ENCODE measurements at regions not wholly inside any gene's neighbourhood (a gene's known extent, or its start where the extent isn't known, plus 50 kb on each side); places are given as distances from the start of the nearest gene placed in this dataset.

DNA sequence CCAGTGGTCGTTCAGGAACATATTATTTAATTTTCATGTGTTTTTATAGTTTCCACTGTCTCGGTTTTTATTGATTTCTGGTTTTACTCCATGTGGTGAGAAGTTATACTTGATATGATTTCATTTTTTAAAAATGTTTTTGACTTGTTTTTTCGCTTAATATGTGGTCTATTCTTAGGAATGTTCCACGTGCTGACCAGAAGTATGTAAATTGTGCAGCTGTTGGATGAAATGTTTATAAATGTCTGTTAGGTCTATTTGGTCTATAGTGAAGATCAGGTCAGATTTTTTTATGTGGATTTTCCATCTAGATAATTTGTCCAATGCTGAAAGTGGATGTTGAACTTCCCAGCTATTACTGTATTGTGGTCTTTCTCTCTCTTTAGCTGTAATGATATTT lies 433.8 kb upstream of the MIS18BP1 start:
- Histone ChIP-seq H3K23ac (ENCODE audit: insufficient read length) (no peak overlapping the region), H2BK120ac (replicated peaks; ENCODE audit: low read depth, low read length) (no peak overlapping the region), H4K8ac (ENCODE audit: extremely low read depth, insufficient read depth, low read length) (no peak overlapping the region), H3K79me1 (ENCODE audit: low read depth, low read length) (no peaks in the 10 kb centered on the region), H4K20me1 (replicated peaks in 1 of 2; ENCODE audit: control insufficient read depth in 1 of 2, insufficient read depth in 2 of 2, low read length in 2 of 2) (no peaks in the 10 kb centered on the region), H3K4me3 (ENCODE audit: extremely low read depth in 1 of 4, insufficient read depth in 2 of 4, low read depth in 3 of 4, low read length in 4 of 4) (no peak overlapping the region), H2BK12ac (ENCODE audit: low read depth, low read length) (no peak overlapping the region), H3K27ac (ENCODE audit: low read depth, low read length) (no peak overlapping the region), H3K9me3 (ENCODE audit: insufficient read depth in 2 of 2, low read depth in 1 of 2, low read length in 1 of 2) (no peaks in the 10 kb centered on the region; a peak in 1 of 4 replicates), H3K4ac (replicated peaks; ENCODE audit: insufficient read length, low read depth, low read length) (no peak overlapping the region), H3K23me2 (ENCODE audit: low read depth, low read length) (no peaks in the 10 kb centered on the region), H3K9ac (replicated peaks in 1 of 4; ENCODE audit: extremely low read depth in 1 of 4, low read depth in 3 of 4, low read length in 3 of 4) (no peak overlapping the region), H3K27me3 (replicated peaks in 1 of 4; ENCODE audit: control insufficient read depth in 3 of 4, extremely low read depth in 1 of 4, insufficient read depth in 3 of 4, low read length in 3 of 4) (no peaks in the 10 kb centered on the region), H3K79me2 (ENCODE audit: control insufficient read depth in 1 of 2, insufficient read depth in 2 of 2, low read length in 2 of 2) (no peaks in the 10 kb centered on the region), H3K4me1 (replicated peaks in 1 of 4; ENCODE audit: control insufficient read depth in 3 of 4, insufficient read depth in 4 of 4, low read length in 3 of 4) (no peaks in the 10 kb centered on the region), H2BK15ac (ENCODE audit: low read length) (no peak overlapping the region), H3K14ac (ENCODE audit: insufficient read length) (no peak overlapping the region), H2AFZ (ENCODE audit: low read length) (no peak overlapping the region), H3K36me3 (ENCODE audit: control insufficient read depth in 2 of 4, insufficient read depth in 4 of 4, low read length in 3 of 4) (no peaks in the 10 kb centered on the region), H2BK20ac (ENCODE audit: low read length) (no peak overlapping the region), H2BK5ac (ENCODE audit: low read depth, low read length) (no peak overlapping the region), H2AK5ac (ENCODE audit: low read depth, low read length) (no peak overlapping the region), H4K5ac (ENCODE audit: insufficient read length, low read depth, low read length) (no peak overlapping the region), H4K91ac (replicated peaks; ENCODE audit: insufficient read length, low read length) (no peak overlapping the region), H3K18ac (ENCODE audit: extremely low read depth, low read length) (no peak overlapping the region), H3K4me2 (ENCODE audit: insufficient read depth in 1 of 2, low read depth in 2 of 2, low read length in 2 of 2) (no peak overlapping the region), H3K56ac (replicated peaks; ENCODE audit: insufficient read length, low read depth, low read length) (no peak overlapping the region)
- WGBS, 2 experiments (ENCODE audit: extremely low coverage in 1 of 2, insufficient coverage in 1 of 2, insufficient read length in 1 of 2, insufficient replicate concordance in 2 of 2, low coverage in 1 of 2, low lambda C conversion rate in 2 of 2, missing lambda C conversion rate in 1 of 2): 85% methylated on average over 4 of the region's 4 CpGs; no CpG with 5 or more reads in 1 of the 2 experiments
- POLR2A ChIA-PET (ENCODE audit: partially characterized antibody): no interaction called here
- CTCF ChIA-PET (ENCODE audit: partially characterized antibody): no interaction called here
- DNase-seq (ENCODE audit: low read depth in 1 of 2, low spot score in 2 of 2) (no peak), FAIRE-seq (no peak)
- no peak for TF ChIP-seq RFX5 (IDR thresholded peaks at IDR 0.05; ENCODE audit: borderline replicate concordance, low read depth, low read length)
- no peak for TF ChIP-seq SAP30 (IDR thresholded peaks at IDR 0.05; ENCODE audit: insufficient read depth, insufficient replicate concordance, low read length)
- TF ChIP-seq POLR2AphosphoS5 (IDR thresholded peaks at IDR 0.05; ENCODE audit: low read depth, low read length): no peak

All from H1 (cell line).